ENCODE measurements at regions not wholly inside any gene's neighbourhood (a gene's known extent, or its start where the extent isn't known, plus 50 kb on each side); places are given as distances from the start of the nearest gene placed in this dataset.
"Not testable (repeated sequence)": the region's sequence is repeated elsewhere in the genome, so short reads cannot be mapped to it uniquely, and the experiment has no call there.

DNA sequence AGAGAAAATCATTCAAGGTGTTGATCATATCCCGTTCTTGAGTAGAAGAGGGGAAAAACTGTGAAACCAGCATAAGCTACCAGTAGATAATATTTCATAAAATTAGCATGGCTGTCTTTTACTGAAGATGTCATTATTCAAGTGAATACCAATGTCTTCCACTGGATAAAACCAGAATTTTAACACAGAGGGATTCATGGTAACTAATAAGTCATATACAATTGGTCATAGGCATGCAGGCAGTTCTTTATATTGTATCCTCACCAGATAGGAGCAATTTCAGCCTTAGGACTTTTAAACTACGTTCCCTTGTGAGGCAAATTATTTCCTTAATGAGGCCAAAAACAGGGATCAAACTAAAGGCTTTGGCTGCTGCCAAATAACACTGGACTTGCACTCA, 202.3 kb upstream of the PITRM1 start:
- no peak for DNase-seq (ENCODE audit: low read depth)

DNA sequence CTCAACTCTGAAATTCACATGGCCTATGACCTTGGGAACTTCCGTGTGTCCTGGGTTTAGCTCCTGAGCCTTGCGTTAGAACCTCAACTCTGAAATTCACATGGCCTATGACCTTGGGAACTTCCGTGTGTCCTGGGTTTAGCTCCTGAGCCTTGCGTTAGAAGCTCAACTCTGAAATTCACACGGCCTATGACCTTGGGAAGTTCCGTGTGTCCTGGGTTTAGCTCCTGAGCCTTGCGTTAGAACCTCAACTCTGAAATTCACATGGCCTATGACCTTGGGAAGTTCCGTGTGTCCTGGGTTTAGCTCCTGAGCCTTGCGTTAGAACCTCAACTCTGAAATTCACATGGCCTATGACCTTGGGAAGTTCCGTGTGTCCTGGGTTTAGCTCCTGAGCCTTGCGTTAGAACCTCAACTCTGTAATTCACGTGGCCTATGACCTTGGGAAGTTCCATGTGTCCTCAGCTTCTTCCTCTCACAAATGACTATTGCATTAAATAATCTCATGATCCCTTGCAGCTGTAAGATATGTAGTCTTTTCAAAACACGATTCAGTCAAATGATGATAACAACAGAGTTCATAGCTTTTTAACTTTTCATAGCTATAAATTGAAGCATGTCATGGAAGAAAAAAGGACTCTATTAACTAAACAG, 200.9 kb upstream of the PITRM1 start:
- not testable (repeated sequence) for DNase-seq (ENCODE audit: low read depth)

DNA sequence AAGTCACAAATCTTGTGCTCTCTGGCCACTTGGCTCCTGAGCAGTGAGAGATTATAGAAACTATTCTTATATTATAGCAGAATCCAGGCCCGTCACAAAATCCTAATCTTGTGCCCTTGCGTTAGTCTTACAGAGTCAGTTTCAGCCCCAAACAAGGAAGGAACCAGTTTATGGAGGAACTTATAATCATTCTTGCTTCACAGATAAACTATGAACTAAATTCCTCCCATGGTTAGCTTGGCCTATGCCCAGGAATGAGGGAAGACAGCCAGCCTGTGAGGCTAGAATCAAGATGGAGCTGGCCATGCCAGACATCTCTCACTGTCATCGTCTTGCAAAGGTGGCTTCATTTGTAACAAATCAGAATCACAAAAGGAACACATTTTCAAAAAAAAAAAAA, 199.7 kb upstream of the PITRM1 start:
- no peak for DNase-seq (ENCODE audit: low read depth)

DNA sequence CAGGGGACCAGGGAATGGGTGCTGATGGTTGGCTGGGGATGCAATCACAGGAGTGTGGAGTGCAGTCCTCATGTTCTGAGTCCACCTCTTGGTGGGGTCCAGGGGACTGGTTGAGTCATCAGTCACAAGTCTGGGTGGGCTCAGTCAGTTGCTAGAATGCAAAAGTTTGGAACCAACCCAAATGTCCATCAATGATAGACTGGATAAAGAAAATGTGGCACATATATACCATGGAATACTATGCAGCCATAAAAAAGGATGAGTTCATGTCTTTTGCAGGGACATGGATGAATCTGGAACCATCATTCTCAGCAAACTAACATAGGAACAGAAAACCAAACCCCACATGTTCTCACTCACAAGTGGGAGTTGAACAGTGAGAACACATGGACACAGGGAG, 199.0 kb upstream of the PITRM1 start:
- DNase-seq (ENCODE audit: low read depth): not testable (repeated sequence)

DNA sequence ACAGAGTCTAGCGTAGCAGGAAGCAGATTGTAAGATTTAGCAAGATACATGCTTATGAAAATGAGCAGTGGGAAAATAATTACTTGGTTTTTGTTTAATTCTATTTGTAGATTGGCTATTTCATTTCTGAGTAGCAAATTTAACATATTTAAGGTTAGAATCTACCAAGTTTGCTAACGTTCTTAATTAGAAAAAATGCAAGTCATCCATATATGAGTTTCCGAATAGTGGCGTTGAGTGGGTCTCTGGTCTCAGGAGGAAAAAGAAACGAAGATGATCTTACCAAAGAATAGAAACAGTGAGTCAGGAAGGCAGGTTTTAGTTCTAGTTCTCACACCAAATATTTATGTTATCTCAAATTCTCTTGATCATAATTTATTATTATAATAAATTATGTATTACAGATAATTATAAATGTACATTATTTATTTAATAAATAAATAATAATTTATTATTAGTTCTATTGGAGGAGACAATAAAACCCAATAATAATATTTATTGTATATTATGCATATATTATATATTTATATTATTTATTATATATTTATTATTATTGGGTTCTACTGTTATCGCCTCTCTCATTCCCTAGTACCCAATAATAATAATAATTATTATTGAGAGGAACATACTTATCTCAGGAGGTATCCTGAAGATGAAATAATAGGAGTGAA, 194.3 kb upstream of the PITRM1 start:
- no peak for DNase-seq (ENCODE audit: low read depth)

DNA sequence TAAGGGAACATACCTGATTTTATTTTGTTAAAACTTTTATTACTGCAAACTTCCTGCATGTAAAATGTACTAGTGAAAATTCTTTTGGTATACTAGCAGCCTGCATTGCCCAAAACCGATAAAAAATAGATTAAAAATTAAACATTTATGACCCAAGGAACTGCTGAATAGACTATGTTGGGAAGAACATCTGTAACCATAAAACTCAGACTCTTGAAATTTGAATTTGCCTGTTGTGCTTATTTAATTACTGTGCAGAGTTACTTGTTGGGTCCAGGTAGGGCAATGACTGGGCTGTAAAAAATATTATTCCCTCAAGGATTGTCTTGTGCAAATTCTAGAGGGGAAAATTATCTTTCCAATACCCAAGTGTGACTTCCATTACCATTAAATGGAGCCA, 193.5 kb upstream of the PITRM1 start:
- no peak for DNase-seq (ENCODE audit: low read depth)

DNA sequence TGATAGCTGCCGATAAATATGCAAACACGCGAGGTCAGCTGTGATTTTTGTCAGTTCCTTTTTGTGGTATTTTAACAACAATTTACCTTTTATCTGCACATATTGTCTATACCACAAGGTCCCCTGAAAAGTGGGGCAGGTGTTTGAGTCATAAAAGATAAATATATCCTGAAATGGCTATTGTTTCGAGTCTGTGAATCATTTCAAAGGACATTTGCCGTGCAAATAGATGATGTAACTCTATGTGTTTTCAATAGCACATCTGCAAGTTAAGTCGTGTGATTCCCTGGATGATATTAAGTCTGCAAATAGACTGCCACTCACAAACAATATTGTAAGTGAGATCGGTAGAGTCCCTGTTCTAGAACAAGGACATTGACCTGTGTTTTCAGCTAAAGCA, 193.0 kb upstream of the PITRM1 start:
- no peak for DNase-seq (ENCODE audit: low read depth)

DNA sequence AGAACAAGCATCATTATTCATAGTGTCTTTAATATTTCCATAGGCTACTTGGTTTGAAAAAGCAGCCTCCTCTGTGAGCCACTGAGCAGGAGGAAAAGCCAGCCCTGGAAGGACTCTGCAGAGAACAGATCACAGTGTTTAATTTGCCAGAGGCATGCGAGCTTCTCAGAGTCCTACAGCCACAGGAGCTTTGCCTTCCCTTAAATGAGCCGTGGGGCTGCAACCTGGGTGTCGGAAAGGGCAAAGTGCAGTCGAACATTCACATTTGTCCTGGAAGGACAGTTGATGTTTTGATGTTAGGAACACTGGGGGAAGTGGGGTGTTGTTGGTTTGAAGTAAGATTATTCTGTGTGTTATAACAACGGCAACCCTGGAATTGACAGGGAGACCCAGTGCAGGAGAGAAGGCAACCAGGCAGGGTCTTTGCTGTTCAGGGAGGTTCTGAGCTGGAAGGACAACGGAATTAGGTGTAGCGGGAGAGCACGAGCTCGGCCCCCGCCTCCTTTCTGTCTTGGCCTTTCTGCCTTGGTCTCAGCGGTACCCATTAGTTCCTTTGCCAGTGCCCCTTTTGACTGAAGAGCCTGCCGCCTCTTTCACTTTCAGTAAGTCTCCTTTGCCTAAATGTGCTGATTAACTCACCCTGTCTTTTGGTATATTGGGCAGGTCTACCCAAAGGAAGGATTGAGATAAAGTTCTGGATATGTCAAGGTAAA, 192.3 kb upstream of the PITRM1 start:
- no peak for DNase-seq (ENCODE audit: low read depth)

DNA sequence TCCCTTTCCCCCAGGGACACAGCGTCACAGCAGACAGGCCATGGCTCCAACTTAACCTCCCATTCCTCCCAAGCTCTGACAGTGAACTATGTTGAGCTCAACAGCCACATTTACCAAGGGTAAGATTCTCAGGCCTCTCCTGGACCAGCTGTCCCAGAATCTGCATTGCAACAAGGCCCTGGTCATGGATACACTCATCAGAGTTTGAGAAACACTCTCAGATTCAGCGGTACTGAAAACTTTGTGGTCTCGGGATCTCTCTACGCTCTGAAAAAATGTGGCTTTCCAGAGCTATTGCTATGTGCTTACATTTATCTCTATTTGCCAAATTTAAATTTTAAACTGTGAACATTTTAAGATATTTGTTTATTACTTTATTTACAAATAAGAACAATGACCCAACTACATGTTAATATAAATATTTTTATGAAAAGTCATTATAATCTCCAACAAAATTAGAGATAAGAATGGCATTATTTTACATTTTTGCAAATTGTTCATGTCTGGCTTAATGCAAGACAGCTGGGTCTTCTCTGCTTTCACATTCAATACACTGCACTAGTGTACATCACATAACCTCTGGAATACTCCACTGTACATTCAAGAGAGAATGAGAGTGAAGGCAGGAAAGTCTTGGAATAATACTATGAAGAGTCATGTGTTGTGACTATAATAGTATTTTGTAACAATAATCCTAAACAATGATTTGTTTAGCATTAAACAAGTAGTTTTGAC, 190.9 kb upstream of the PITRM1 start:
- DNase-seq (ENCODE audit: low read depth): no peak

DNA sequence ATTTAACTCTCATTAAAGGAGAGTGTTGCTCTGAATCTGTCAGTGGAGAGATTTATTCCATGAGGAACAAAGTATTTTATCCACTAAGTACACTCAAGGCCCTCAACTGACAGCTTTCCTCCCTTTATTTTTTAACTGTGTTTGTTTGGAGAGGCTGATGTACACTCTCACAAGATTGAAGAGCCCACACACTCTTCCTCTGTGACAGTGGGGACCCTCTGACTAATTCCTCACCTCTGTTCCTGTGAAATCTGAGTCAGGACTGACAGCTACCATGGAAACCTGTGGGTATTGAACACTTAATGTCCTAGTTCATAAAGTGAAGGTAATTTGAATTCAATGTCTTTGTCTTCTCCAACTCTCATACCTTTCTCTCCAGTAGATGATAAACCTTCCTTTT, 189.8 kb upstream of the PITRM1 start:
- no peak for DNase-seq (ENCODE audit: low read depth)

DNA sequence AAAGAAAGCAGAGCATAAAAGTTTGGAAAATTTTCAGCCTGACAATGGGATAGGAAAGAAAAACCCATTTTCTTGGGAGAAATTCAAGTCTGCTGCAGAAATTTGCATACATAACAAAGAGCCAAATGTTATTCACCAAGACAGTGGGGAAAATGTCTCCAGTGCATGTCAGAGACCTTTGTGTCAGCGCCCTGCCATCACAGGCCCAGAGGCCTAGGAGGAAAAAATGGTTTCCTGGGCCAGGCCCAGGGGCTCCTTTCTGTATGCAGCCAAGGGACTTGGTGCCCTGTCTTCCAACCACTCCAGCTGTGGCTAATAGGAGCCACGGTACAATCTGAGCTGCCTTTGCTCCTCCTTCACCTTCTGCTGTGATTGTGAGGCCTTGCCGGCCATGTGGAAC, 189.1 kb upstream of the PITRM1 start:
- DNase-seq (ENCODE audit: low read depth): no peak

DNA sequence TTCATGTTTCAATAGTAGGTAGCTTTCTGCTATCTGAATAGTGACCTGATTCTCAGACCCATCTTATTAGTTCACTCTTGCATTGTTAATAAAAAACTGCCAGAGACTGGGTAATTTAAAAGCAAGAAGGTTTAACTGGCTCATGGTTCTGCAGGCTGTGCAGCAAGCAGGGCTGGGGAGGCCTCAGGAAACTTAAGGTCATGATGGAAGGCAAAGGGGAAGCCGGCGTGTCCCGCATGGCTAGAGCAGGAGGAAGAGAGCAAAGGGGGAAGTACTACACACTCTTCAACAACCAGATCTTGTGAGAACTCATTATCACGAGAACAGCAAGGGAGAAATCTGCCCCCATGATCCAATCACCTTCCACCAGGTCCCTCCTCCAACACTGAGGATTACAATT, 185.2 kb upstream of the PITRM1 start:
- DNase-seq (ENCODE audit: low read depth): no peak

DNA sequence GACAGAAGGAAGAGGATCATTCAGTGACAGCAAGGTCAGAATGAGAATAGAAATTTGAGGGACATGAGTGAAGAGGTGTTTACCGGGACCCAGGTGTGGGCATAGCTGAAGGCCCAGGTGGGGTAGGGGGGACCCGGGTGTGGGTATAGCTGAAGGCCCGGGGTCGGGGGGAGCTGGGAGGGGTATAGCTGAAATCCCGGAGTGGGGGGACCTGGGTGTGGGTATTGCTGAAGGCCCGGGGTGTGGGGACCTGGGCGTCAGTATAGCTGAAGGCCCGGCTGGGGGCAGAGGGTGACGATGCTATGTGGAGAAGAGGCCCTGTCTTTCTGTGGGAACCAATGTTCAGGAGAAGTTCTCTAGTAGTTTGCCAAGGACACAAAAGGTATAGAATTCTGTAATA, 183.0 kb upstream of the PITRM1 start:
- no peak for DNase-seq (ENCODE audit: low read depth)

DNA sequence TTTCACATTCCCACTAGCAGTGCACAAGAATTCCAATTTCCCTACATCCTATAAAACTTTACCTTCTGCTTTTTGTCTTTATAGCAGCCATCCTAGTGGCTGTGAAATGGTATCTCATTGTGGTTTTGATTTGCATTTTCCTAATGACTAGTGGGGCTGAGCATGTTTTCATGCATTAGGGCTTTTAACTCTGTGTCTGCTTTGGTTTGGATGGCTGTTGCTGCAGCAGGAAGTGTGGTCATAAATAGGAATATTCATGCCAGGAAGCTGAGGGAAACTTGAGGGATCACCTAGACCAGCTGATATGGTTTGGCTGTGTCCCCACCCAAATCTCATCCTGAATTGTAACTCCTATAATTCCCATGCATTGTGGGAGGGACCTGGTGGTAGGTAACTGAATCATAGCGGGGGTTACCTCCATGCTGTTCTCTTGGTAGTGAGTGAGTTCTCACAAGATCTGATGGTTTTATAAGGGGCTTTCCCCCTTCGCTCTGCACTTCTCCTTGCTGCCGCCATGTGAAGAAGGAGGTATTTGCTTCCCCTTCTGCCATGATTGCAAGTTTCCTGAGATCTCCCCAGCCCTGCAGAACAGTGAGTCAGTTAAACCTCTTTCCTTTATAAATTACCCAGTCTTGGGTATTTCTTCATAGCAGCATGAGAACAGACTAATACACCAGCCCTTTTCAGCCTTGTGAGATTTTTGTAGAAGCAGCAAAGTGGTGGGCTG, 181.8 kb upstream of the PITRM1 start:
- DNase-seq (ENCODE audit: low read depth): no peak

DNA sequence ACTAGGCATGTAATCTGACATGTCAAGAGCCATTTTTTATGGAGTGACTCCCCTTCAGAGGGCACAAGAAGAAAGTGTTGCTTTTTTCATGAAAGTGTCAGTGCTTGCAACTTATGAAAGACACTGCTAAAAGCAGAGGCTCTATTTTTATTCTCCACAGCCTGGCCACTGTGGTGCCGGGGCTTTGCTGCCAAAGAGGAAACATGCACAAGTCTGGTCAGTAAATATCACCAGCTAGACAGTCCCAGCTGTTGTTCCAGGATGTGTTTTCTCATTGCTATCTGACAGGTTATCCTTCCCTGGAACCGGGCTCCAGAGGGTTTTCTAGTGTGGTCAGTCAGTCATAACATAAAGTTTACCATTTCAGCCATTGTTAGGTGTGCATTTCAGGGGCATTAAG, 180.7 kb upstream of the PITRM1 start:
- DNase-seq (ENCODE audit: low read depth): no peak

DNA sequence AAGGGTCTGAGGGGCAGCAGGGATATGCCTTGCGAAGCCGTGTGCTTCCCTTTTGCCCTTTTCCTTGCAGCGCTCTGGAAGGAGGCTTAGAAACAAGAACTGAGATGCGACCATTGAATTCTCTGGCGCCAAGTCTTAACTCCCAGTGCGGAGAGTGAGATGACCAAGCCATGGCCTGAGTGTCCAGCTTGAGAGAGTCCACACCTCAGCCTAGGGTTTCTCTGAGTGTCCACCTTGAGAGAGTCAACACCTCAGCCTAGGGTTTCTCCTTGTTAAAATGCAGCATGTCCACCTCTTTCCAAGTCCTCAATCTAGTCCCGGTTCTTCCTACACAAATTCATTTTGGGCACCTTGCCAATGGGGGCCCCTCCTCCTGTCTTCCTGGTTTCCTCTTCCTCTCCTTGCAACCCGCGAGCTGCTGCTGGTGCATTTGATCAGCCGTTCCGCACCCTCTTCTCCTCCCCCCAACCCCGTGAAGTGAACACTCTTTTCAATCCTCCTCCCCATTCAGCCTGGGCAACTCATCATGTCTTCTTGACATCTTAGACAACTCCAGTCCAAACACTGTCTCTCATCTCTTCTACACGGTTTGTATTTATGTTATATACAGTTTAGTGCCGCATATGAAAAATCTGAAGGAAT, 178.2 kb upstream of the PITRM1 start:
- DNase-seq (ENCODE audit: low read depth): no peak

DNA sequence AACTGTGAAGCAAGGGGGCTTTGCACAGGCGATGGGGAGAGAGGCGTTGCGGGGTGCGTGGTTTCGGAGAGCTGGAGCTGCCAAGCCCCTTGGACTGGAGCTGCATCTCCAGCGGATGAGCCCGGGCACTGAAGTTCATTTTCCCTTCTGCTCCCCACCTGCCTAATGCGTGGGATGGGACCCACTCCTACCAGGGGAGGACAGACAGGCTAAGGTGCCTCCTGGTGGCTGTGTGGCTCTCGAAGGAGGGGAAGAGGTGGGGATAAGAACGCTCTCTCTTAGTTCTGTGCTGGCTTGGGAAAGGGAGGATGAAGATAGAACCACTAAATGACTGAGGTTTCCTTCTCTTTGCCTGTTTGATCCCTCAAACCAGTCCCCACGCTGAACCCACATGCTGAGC, 177.6 kb upstream of the PITRM1 start:
- DNase-seq (ENCODE audit: low read depth): no peak

DNA sequence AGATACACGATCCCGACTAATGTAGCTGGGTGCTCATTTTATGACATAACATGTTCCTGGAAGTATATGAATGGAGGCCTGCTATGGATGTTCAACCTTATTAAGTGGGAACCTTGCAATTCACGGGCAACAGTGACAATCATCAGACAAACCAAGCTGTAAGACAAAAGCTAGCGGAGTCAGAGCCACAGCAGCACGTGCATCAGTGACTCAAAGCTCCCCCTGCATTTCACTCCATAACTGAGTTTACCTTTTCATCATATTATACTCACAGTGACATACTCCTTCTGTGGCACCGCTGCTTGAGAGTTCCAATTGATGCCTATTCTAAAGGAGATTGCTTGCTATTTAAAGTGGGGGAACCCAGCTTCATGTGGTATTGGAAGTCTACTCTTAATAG, 176.0 kb upstream of the PITRM1 start:
- DNase-seq (ENCODE audit: low read depth): no peak

DNA sequence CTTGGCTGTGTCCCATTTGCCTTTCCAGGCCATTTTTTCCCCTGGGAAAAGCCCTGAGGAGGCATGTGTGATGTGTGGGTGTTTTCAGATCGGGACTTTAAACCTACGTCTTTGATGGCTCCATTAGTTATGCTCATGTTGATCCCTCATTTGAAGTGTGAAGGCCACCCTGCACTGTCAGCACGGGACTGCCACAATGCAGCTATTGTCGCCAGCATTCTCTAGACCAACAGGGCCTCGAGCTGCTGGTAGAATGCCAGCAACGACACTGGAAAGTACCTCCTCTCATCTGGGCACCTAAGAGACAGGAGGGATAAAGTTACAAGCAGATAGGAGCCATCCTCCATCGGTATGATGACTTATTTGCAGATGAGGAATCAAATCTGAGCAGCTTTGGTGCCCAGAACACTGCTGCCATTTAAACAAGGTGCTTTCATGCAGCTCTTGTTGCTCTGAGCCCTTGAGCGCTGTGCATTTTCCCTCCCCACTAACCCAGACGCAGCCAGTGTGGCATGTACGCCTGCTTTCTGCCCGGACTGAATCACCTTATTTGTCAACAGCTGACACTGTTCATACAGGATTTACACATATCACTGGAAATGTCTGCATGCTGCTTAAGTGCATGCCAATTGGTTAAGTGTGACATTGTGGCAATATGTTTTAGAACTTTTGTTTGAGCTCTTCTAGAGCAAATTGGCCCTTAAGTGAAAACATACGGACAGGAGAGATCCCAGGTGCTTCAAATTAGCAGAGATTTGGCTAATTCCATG, 175.0 kb upstream of the PITRM1 start:
- DNase-seq (ENCODE audit: low read depth): no peak

DNA sequence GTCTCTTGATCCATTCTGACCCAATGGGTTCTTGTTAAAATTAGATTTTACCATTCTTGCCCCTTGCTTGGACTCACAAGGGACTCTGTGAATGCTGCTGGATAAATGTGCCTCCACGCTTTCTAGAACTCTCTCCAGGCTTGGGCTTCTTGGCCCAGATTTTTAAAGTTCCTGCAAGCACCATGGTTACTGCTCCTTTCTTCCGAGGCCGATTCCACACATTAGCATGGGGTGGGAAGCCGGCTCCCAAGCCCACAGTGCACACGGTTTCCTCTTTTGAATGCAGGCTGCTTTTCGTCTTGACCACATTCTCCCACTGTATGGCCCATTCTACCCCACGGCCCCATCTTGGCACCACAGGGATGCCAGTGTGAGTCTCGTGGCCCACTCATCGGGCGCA, 174.3 kb upstream of the PITRM1 start:
- no peak for DNase-seq (ENCODE audit: low read depth)

DNA sequence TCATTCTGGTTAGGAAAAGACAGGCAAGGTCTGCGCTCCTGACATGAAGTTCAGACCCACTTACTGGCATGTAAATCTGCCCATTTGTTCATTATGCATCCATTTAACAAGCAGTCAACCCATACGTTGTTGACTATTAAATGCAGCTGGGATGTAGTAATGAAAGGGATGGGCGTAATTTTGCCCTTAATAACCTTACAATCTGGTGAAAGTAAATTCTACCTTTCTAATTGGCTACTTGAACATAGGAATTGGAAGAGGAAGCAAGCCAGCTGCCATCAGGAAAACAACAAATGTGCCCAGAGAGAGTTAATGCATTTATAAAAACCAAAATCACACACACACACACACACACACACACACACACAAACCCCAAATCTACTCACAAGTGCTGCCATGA, 170.2 kb upstream of the PITRM1 start:
- no peak for DNase-seq (ENCODE audit: low read depth)

Data from activated T-helper 1 cell treated with Interleukin-2 at 50 U/mL for 16 hours (primary cell).